Inflammatory macrophage treated with lipopolysaccharide for 4 hours (primary cell): ENCODE measurements at regions not wholly inside any gene's neighbourhood (a gene's known extent, or its start where the extent isn't known, plus 50 kb on each side); places are given as distances from the start of the nearest gene placed in this dataset.
"Not testable (repeated sequence)": the region's sequence is repeated elsewhere in the genome, so short reads cannot be mapped to it uniquely, and the experiment has no call there.

Experiments
- DNase-seq: peaks from one replicate; pipeline ENCODE4 v3.0.0-alpha.2; 2020

DNA sequence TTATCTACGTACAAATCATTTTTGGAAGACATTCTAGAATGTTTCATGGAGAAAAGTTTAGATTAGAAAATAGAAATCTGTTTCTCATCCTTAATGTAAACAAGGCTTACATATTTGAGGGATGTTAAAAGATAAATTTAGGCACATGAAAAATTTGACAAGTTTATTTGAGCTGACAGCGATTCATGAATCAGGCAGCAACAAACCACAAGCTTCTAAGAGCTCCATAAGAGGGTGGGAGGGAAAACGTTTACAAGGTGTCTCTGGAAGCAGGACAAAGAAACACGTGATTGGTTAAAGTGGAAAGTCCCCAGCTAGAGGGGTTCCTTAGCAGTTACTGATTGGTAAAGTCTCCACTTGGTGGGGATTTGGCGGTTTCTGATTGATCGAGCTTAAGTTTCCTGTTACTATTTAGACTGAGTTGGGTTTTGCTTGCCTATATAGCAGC is 228.9 kb upstream of the PITRM1 start:
- no peak for DNase-seq

DNA sequence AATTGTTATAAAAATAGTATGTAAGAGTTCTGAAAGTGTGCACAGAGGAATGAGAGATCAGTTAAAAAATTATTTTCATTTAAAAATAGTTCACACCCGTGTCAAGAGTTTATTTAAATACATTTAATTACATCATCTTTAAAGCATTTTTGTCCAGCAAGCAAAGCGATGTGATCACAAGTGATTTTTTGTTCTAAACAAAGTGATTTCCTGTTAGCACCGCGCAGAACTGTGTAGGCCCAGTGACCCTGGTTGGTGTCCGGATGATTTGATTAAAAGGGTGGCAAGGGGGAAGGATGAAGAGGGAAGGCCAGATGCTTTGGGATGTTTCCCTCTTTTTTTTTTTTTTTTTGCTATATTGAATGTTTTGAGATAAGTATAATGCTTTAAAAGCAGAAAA is 227.8 kb upstream of the PITRM1 start:
- DNase-seq, result no peak

DNA sequence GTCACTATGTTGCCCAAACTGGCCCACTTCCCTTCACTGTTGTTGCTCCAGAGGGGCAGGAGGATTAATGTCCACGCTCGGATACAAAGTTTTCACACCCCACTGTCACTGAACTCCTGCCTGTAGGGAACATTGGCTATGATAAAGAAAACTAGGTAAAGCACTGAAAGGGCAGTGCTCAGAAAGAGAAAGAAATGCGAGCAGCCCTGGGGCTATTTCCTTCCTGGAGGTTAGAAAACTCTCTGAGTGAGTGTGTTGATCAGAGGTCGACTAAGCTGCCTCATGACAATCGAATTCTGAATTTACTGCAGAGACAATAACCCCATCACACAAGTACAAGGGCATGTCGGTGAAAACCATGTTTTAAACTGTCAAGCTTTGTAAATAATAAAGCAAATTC is 227.2 kb upstream of the PITRM1 start:
- DNase-seq, result no peak

DNA sequence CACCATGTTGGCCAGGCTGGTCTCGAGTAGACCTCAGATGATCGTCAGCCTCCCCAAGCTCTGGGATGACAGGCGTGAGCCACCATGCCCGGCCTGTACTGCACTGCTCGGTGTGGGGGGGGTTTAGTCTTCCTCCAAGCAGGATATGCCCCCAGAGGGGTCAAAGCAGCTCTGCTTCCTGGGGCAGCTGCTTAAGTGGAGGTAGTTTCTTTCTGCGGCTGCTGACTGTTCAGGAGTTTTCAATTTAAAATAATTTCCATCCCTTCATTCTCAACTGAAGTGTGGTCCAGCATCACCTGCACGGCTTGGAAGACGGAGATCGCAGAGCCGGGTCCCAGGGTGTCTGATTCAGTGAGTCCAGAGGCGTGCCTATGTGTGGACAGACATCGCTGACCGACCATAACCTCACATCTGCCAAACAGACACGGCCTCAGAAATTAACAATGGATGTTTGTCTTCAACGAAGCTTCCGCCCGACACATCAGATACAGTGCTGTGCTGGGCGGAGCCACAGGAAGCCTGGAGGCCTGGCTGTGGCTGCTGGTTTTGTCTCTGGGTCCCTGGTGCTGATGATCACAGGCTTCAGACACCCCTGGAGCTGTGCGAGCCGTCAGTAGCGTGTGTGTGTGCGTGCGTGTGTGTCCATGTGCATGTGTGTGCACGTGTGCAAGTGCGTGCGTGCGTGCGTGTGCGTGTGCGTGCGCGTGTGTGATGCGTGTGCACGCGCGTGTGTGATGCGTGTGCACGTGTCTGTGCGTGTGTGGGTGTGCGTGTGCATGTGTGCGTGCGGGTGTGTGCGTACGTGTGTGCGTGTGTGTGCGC is 226.5 kb upstream of the PITRM1 start:
- DNase-seq, result no peak

DNA sequence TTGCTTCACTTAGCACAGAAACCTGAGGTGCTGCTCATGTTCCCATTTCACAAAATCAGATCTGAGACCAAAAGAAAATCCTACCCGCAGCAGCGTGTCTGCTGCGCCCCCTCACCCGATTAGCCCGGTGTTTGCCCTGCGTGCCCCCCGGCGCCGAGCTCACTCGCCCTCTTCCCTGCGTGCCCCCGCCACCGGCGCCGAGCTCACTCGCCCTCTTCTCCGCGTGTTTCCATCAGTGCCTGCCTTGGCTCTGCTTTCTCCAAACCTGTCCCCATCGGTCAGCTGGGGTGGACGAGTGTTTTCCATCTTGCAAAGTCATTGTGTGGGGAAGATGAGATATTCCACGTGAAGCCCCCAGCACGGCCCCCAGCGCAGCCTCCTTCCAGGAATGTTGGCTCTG is 225.3 kb upstream of the PITRM1 start:
- DNase-seq, result no peak

DNA sequence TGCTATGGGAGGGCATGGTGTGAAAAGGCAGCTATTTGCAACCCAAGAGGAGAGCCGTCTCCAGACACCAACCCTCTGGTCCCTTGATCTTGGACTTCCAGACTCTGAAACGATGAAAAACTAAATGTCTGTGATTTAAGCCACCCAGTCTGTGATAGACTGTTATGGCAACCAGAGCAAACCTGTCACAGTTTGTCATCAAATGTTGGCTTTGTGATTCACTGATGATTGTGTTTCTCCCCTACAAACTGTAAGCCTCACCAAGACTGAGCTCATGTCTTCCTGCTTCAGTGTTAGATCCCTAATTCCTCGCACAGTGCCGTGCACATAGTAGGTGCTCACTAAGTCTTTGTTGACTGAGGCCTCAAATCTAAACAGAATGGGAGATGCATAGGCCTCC is 224.6 kb upstream of the PITRM1 start:
- no peak for DNase-seq

DNA sequence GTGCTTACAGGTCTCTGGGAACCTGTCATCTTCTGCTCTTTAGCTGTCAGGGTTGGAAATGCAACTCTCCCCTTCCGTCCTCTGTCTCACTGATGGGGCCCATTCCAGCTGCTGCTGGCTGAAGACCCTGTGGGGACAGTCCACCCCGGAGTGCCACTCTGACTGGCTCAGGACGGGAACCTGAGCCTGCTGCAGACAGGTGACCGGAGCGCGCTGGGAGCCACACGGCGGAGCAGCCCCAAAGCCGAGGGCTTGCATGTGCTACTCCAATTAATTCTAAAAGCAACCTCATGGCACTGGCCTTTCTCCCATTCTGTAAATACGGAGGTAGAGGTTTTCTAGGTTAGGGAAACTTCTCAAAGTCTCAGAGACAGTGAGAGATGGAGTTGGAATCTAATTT is 223.5 kb upstream of the PITRM1 start:
- DNase-seq, result no peak

DNA sequence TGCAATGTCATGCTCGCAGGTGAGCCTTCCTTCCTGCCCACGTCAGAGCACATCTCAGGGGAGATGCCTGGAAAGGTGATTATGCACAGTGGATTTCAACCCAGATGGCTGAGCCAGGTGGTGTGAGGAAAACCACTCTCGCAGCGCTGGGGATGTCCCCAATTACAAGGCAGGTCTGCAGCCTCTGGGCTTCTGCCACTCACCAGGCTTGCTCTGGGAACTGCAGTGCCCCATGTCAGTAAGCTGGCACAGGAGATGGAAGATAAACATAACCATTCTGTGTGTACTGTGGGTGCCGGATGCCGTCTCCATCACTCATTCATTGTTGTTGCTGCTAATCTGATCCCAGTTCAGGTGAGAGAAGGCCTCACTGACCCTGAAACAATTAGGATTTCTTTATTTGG is 222.9 kb upstream of the PITRM1 start:
- no peak for DNase-seq

DNA sequence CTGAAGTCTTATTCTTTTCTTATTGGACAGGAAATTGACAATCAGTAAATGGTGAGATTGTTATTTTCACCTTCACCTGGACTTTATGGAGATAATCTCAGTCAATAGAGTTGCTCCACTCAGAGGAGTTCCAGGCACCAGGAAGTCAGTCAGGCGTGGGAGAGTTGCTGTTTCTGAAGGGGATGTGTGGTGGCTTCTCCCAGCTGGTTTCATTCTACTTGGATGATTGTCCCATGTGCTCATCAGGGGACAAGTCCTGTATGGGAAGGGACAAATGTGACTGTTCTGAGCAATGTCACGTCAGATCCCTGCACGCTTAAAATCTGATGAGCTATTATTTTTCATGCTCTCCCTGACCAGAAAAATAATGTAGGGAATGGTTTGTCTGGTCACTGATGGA is 222.5 kb upstream of the PITRM1 start:
- no peak for DNase-seq

DNA sequence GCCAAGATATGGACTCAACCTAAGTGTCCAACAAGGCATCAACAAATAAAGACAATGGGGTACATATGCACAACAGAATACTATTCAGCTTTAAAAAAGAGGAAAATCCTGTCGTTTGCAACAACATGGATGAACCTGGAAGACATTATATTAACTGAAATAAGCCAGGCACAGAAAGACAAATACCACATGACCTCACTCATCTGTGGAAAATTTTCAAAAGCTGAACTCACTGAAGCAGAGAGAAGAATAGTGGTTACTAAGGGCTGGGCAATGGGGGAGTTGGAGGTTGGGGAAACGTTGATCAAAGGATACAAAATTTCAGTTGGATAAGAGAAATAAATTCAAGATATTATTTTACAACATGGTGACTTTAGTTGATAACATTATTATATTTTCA is 221.4 kb upstream of the PITRM1 start:
- DNase-seq, result no peak

DNA sequence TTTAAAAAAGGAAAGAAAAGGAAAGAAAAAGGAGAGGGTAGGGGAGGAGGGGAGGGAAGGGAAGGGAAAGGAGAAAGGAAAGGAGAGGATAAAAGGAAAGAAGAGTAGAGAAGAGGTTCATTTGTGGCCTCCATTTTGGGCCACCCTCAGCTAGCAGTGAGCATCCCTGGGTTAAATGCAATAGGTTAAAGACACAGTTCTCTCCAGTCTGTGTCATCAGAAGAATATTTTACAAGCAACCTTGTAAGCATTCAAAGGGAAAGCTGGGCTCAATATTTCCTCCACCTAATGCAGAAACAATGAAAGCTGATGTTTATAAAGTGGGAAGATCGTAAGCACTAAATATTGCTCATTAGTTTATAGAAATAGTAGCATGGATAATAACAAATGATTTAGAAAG is 219.1 kb upstream of the PITRM1 start:
- DNase-seq, result no peak

DNA sequence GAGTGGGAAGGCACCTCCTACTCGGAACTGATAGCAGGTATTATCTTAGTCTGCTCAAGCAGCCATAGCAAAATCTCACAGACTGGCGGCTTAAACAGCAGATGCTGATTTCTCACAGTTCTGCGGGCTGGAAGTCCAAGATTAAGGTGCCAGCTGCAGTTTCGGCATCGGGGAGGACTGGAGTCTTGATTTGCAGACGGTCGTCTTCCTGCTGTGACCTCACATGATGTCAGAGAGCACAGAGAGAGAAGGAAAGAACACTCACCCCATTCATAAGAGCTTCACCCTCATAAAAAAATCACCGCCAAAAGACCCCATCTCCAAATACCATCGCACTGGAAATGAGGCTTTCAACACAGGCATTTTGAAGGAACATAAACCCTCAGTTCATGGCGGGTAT is 216.5 kb upstream of the PITRM1 start:
- DNase-seq, result no peak

DNA sequence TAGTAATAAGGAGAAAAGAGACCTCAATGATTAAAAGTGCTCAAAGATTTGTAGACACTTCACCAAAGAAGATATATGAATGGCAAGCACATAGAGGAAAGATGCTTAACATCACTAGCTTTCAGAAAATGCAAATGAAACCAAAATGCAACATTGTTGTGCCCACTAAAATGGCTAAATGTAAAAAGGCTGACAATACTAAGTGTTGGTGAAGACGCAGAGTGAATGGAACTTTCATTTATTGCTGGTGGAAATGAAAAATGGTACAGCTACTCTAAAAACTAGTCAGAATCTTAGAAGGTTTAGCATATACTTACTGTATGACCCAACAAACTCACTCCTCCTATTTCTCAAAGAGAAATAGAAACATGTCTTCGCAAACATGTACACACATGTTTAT is 212.9 kb upstream of the PITRM1 start:
- no peak for DNase-seq

DNA sequence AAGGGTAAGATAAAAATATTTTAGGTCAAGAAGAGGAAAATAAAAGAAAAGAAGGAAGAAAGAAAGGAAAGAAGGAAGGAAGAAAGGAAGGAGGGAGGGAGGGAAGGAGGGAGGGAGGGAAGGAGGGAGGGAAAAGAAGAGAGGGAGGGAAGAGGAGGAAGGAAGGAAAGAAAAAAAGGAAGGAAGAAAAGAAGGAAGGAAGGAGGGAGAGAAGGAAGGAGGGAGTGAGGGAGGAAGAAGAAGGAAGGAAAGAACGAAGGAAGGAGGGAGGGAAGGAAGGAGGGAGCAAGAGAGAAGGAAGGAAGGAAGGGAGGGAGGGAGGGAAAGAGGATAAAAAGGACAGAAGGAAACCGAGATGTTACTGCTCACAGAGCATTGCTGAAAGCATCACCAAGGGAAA is 209.5 kb upstream of the PITRM1 start:
- DNase-seq, result no peak

DNA sequence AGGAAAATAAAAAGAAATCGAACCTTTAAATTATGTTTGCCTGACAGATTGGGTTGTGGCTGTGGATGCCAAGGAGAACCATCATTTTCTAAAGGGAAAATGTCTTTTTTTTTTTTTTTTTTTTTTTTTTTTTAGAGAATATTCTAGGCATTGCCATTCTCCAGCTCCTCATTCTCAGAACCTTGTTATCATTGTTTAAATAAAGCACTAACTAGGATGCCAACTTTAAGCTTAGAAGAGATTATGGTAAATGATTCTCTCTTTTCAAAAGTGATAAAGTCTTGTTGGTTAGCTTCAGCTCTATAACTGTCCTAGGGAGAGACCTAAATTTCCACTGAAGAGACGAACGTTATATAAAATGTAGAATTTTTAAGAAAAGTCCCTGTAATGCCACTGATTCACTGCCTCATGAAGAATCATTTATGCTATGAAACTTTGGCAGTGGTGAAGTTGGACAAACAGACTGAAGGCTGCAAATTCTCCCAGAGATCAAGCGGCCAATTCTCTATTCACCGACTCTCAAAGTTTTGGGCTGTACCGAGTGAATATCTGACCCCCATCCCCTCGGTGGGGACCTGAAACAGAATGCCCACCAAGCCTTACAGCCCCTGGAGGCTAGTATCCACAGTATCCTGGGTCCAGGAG is 207.9 kb upstream of the PITRM1 start:
- DNase-seq, result no peak

DNA sequence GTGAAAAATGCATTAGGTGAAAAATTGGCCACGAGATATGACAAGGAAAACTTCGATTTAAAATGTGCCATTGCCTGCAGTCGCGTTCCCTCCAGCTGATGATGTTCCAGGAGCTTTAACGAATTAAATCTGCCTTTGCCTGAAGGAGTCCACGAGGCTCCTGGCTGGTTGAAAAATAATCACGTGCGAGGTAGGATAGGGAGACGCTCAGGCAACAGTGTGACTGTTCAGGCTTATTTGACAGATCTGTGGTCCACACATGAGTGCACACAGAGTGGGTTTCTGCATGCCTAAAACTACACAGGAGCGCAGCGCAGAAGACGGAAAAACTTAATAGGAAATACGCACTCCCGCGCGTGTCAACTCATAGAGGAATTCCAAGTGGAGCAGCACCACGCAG is 204.0 kb upstream of the PITRM1 start:
- no peak for DNase-seq

DNA sequence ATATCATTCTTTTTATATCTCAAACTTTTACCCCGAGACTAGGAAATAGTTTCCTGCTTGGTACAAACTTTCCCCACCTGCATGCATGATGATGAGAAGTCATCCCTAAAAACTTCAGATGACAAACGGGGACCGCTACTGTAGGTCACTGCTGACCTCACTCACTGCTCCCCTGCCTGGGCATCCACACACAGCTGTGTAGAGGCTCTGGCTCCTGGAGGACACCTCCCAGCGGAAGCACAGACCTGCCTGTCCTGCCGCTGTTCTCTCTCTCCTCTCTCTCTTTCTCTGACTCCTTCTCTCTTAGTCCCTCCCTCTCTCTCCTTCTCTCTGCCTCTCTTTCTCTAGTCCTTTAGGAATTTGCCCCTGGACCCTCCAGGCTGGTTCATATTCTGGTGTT is 202.9 kb upstream of the PITRM1 start:
- no peak for DNase-seq

DNA sequence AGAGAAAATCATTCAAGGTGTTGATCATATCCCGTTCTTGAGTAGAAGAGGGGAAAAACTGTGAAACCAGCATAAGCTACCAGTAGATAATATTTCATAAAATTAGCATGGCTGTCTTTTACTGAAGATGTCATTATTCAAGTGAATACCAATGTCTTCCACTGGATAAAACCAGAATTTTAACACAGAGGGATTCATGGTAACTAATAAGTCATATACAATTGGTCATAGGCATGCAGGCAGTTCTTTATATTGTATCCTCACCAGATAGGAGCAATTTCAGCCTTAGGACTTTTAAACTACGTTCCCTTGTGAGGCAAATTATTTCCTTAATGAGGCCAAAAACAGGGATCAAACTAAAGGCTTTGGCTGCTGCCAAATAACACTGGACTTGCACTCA is 202.3 kb upstream of the PITRM1 start:
- DNase-seq, result no peak

DNA sequence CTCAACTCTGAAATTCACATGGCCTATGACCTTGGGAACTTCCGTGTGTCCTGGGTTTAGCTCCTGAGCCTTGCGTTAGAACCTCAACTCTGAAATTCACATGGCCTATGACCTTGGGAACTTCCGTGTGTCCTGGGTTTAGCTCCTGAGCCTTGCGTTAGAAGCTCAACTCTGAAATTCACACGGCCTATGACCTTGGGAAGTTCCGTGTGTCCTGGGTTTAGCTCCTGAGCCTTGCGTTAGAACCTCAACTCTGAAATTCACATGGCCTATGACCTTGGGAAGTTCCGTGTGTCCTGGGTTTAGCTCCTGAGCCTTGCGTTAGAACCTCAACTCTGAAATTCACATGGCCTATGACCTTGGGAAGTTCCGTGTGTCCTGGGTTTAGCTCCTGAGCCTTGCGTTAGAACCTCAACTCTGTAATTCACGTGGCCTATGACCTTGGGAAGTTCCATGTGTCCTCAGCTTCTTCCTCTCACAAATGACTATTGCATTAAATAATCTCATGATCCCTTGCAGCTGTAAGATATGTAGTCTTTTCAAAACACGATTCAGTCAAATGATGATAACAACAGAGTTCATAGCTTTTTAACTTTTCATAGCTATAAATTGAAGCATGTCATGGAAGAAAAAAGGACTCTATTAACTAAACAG is 200.9 kb upstream of the PITRM1 start:
- not testable (repeated sequence) for DNase-seq

DNA sequence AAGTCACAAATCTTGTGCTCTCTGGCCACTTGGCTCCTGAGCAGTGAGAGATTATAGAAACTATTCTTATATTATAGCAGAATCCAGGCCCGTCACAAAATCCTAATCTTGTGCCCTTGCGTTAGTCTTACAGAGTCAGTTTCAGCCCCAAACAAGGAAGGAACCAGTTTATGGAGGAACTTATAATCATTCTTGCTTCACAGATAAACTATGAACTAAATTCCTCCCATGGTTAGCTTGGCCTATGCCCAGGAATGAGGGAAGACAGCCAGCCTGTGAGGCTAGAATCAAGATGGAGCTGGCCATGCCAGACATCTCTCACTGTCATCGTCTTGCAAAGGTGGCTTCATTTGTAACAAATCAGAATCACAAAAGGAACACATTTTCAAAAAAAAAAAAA is 199.7 kb upstream of the PITRM1 start:
- peak; percentile 20 for DNase-seq

DNA sequence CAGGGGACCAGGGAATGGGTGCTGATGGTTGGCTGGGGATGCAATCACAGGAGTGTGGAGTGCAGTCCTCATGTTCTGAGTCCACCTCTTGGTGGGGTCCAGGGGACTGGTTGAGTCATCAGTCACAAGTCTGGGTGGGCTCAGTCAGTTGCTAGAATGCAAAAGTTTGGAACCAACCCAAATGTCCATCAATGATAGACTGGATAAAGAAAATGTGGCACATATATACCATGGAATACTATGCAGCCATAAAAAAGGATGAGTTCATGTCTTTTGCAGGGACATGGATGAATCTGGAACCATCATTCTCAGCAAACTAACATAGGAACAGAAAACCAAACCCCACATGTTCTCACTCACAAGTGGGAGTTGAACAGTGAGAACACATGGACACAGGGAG is 199.0 kb upstream of the PITRM1 start:
- not testable (repeated sequence) for DNase-seq

DNA sequence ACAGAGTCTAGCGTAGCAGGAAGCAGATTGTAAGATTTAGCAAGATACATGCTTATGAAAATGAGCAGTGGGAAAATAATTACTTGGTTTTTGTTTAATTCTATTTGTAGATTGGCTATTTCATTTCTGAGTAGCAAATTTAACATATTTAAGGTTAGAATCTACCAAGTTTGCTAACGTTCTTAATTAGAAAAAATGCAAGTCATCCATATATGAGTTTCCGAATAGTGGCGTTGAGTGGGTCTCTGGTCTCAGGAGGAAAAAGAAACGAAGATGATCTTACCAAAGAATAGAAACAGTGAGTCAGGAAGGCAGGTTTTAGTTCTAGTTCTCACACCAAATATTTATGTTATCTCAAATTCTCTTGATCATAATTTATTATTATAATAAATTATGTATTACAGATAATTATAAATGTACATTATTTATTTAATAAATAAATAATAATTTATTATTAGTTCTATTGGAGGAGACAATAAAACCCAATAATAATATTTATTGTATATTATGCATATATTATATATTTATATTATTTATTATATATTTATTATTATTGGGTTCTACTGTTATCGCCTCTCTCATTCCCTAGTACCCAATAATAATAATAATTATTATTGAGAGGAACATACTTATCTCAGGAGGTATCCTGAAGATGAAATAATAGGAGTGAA is 194.3 kb upstream of the PITRM1 start:
- no peak for DNase-seq

DNA sequence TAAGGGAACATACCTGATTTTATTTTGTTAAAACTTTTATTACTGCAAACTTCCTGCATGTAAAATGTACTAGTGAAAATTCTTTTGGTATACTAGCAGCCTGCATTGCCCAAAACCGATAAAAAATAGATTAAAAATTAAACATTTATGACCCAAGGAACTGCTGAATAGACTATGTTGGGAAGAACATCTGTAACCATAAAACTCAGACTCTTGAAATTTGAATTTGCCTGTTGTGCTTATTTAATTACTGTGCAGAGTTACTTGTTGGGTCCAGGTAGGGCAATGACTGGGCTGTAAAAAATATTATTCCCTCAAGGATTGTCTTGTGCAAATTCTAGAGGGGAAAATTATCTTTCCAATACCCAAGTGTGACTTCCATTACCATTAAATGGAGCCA is 193.5 kb upstream of the PITRM1 start:
- no peak for DNase-seq

DNA sequence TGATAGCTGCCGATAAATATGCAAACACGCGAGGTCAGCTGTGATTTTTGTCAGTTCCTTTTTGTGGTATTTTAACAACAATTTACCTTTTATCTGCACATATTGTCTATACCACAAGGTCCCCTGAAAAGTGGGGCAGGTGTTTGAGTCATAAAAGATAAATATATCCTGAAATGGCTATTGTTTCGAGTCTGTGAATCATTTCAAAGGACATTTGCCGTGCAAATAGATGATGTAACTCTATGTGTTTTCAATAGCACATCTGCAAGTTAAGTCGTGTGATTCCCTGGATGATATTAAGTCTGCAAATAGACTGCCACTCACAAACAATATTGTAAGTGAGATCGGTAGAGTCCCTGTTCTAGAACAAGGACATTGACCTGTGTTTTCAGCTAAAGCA is 193.0 kb upstream of the PITRM1 start:
- DNase-seq, result no peak
